OCI-LY7 (cell line): ENCODE measurements at regions not wholly inside any gene's neighbourhood (a gene's known extent, or its start where the extent isn't known, plus 50 kb on each side); places are given as distances from the start of the nearest gene placed in this dataset.

Experiments
- BruUV-seq: library from RNA; stranded (reverse); fragments of 400-500 nt; replicated peaks from 2 replicates; lab custom pipeline; 2021; lab: Mats Ljungman, UMichigan
- CTCF ChIA-PET: fragments of 300-600 bp; sonication (Branson Sonifier 250); formaldehyde crosslinking; loops from one replicate; lab custom pipeline; 2022; ENCODE audit warnings: antibody characterized with exemption; ENCODE audit not compliant: unreplicated experiment; lab: Charles Lee
- POLR2A ChIA-PET: fragments of 300-600 bp; sonication (Branson Sonifier 250); formaldehyde crosslinking; loops from one replicate; lab custom pipeline; 2022; ENCODE audit warnings: antibody characterized with exemption; lab: Charles Lee
- DNase-seq: peaks from one replicate; pipeline ENCODE4 v3.0.0-alpha.2; 2015; ENCODE audit warnings: low spot score
- H2AFZ ChIP-seq: fragments of 200-600 bp; sonication (generic), shearing (Covaris generic); 2 replicates; pipeline ENCODE4 v1.6.1; 2014; ENCODE audit warnings: mild to moderate bottlenecking, antibody characterized with exemption, low read length, moderate library complexity
- H3K27ac ChIP-seq: fragments of 200-600 bp; sonication (generic); 2 replicates; pipeline ENCODE4 v1.5.1; 2014; ENCODE audit warnings: mixed run types, low read depth, mild to moderate bottlenecking, moderate library complexity, low read length, inconsistent platforms; ENCODE audit not compliant: poor library complexity, severe bottlenecking
- H3K36me3 ChIP-seq: fragments of 200-600 bp; sonication (generic); 2 replicates; pipeline ENCODE4 v1.6.1; 2014; ENCODE audit warnings: mild to moderate bottlenecking, antibody characterized with exemption, low read length, moderate library complexity, mixed read lengths; ENCODE audit not compliant: insufficient read depth
- H3K4me1 ChIP-seq: fragments of 200-600 bp; sonication (generic); 2 replicates; pipeline ENCODE4 v1.5.1; 2014; ENCODE audit warnings: mild to moderate bottlenecking, low read length; ENCODE audit not compliant: insufficient read depth, poor library complexity, severe bottlenecking
- H3K4me2 ChIP-seq: fragments of 200-600 bp; sonication (generic); 2 replicates; pipeline ENCODE4 v1.6.1; 2014; ENCODE audit warnings: mild to moderate bottlenecking, low read length
- H3K4me3 ChIP-seq: fragments of 200-600 bp; sonication (generic); 2 replicates; pipeline ENCODE4 v1.5.1; 2014; ENCODE audit warnings: mild to moderate bottlenecking, low read depth, low read length; ENCODE audit not compliant: poor library complexity, severe bottlenecking
- H3K79me2 ChIP-seq: fragments of 200-600 bp; sonication (generic); 2 replicates; pipeline ENCODE4 v1.6.1; 2016; ENCODE audit warnings: low read depth, mild to moderate bottlenecking, low read length, moderate library complexity, mixed read lengths; ENCODE audit not compliant: insufficient read depth
- H3K9me2 ChIP-seq: fragments of 200-600 bp; sonication (generic); 2 replicates; pipeline ENCODE4 v1.6.1; 2016; ENCODE audit warnings: mild to moderate bottlenecking, low read length, mixed read lengths; ENCODE audit not compliant: insufficient read depth
- H3K9me3 ChIP-seq: fragments of 200-600 bp; sonication (generic); 2 replicates; pipeline ENCODE4 v1.6.1; 2014; ENCODE audit warnings: mild to moderate bottlenecking, mixed run types, low read length, mixed read lengths
- H4K20me1 ChIP-seq: fragments of 200-600 bp; sonication (generic); 2 replicates; pipeline ENCODE4 v1.6.1; 2014; ENCODE audit warnings: mild to moderate bottlenecking, antibody characterized with exemption, low read length, moderate library complexity, mixed read lengths; ENCODE audit not compliant: insufficient read depth
- EZH2phosphoT487 ChIP-seq: fragments of 200-600 bp; sonication (generic); IDR thresholded peaks from 2 replicates; pipeline ENCODE4 v1.6.1; 2018; ENCODE audit warnings: low read depth, borderline replicate concordance, mild to moderate bottlenecking, mixed run types, antibody characterized with exemption, low read length, moderate library complexity, mixed read lengths
- intact Hi-C: fragments of 100-400 bp; cut with micrococcal nuclease; formaldehyde crosslinking; loops from one replicate; pipeline ENCODE4 v1.10.0; 2022; ENCODE audit not compliant: unreplicated experiment
- TF ChIP-seq, protein P1 (sequence below): fragments of 200-600 bp; sonication (generic); conservative IDR thresholded peaks from 2 replicates; pipeline ENCODE4 v1.5.1; 2014; ENCODE audit warnings: mild to moderate bottlenecking, antibody characterized with exemption, low read length, moderate library complexity, mixed read lengths

DNA sequence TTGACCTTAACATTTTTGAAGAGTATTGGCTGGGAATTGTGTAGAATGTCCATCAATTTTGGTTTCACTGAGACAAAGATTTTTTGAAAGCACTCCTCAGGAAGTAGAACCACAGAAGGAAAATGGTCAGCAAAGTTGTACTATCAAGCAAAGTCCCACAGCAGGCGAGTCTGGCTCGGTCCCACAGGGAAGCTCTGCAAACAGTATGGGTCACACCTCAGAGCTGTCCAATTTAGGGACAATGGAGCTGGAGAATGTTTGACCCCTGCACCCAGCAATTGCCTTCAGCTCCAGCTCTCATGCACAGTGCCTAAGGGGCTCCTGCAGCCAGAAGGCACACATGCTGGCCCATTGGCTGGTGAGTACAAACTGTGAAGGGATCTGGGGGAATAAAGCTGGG, 147.0 kb downstream of the MAFB start:
- BruUV-seq, result no TSS peak
- Histone ChIP-seq H3K9me2 (no peaks in the 10 kb centered on the region), H3K79me2 (no peaks in the 10 kb centered on the region), H3K9me3 (no peaks in the 10 kb centered on the region), H3K27ac (no peak overlapping the region), H3K4me3 (no peak overlapping the region), H4K20me1 (no peaks in the 10 kb centered on the region), H3K4me2 (no peak overlapping the region), H3K4me1 (no peaks in the 10 kb centered on the region), H3K36me3 (no peaks in the 10 kb centered on the region), H2AFZ (no peak overlapping the region)
- TF ChIP-seq, protein P1, sequence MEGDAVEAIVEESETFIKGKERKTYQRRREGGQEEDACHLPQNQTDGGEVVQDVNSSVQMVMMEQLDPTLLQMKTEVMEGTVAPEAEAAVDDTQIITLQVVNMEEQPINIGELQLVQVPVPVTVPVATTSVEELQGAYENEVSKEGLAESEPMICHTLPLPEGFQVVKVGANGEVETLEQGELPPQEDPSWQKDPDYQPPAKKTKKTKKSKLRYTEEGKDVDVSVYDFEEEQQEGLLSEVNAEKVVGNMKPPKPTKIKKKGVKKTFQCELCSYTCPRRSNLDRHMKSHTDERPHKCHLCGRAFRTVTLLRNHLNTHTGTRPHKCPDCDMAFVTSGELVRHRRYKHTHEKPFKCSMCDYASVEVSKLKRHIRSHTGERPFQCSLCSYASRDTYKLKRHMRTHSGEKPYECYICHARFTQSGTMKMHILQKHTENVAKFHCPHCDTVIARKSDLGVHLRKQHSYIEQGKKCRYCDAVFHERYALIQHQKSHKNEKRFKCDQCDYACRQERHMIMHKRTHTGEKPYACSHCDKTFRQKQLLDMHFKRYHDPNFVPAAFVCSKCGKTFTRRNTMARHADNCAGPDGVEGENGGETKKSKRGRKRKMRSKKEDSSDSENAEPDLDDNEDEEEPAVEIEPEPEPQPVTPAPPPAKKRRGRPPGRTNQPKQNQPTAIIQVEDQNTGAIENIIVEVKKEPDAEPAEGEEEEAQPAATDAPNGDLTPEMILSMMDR, result no peak
- TF ChIP-seq EZH2phosphoT487, result no peak
- ChIA-PET POLR2A (interaction anchor here (2.1 kb wide), 1 partner anchor 12 kb away, joined by 7 read pairs; no protein-coding TSS in a partner anchor), CTCF (no interaction called here)
- no peak for DNase-seq
- intact Hi-C loops, result no loop called here

DNA sequence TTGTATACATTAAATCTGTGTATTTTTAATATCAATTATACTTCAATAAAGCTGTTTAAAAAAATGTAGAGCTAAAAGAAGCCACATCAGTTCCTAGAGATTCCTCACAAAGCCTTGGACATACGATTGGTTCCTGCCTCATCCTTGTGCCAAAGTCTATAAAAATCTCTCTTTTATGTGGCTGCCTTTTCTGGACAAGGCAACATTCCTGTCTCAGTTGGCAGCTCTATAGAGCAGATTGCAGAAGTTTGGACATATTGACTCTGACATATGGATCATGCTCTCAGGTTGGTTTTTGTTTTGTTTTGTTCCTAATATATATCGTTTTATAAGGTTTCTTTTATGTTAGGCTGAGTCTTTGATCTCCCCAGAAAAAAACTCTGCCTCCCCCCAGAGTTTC, 148.9 kb downstream of the MAFB start:
- ChIA-PET POLR2A (interaction anchor here (2.1 kb wide), 1 partner anchor 14 kb away, joined by 7 read pairs; no protein-coding TSS in a partner anchor), CTCF (no interaction called here)
- H3K4me2 ChIP-seq, result no peak overlapping the region
- H2AFZ ChIP-seq, result no peak overlapping the region
- DNase-seq, result no peak
- no peaks in the 10 kb centered on the region for H3K36me3 ChIP-seq
- no peaks in the 10 kb centered on the region for H3K9me2 ChIP-seq
- H3K9me3 ChIP-seq, result no peaks in the 10 kb centered on the region
- H4K20me1 ChIP-seq, result no peaks in the 10 kb centered on the region
- H3K27ac ChIP-seq, result no peak overlapping the region
- H3K4me1 ChIP-seq, result no peaks in the 10 kb centered on the region
- TF ChIP-seq, protein P1, result no peak
- no peak for TF ChIP-seq EZH2phosphoT487
- H3K79me2 ChIP-seq, result no peaks in the 10 kb centered on the region
- H3K4me3 ChIP-seq, result no peak overlapping the region
- intact Hi-C loops, result no loop called here
- BruUV-seq, result no TSS peak

DNA sequence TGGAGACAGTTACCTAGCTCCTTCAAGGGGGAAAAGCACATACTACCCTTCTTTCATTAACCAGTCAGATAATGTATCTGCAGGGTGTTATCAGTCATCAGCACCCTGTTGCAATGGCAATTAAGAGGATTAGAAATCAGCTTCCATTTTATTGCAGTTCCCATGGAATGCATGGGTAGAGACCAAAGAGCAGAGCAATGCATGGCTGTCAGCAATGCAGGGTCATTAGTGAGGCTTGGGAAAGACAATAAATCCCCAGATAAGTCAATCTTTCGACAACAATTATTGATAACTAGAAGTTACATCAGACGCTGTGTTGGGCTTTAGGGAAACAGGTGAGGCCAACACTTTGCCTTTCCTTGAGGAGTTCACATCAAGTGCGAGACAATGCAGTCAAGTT, 150.9 kb downstream of the MAFB start:
- H3K36me3 ChIP-seq, result no peaks in the 10 kb centered on the region
- POLR2A ChIA-PET, result no interaction called here
- CTCF ChIA-PET, result no interaction called here
- no peaks in the 10 kb centered on the region for H3K9me3 ChIP-seq
- no peak for TF ChIP-seq EZH2phosphoT487
- TF ChIP-seq, protein P1, result no peak
- H3K4me2 ChIP-seq, result no peak overlapping the region
- DNase-seq, result no peak
- H4K20me1 ChIP-seq, result no peaks in the 10 kb centered on the region
- H3K9me2 ChIP-seq, result no peaks in the 10 kb centered on the region
- no peak overlapping the region for H3K4me3 ChIP-seq
- H3K4me1 ChIP-seq, result no peaks in the 10 kb centered on the region
- H2AFZ ChIP-seq, result no peak overlapping the region
- H3K79me2 ChIP-seq, result no peaks in the 10 kb centered on the region
- no TSS peak for BruUV-seq
- H3K27ac ChIP-seq, result no peak overlapping the region
- intact Hi-C loops, result no loop called here
